ENCODE measurements at regions not wholly inside any gene's neighbourhood (a gene's known extent, or its start where the extent isn't known, plus 50 kb on each side); places are given as distances from the start of the nearest gene placed in this dataset.

DNA sequence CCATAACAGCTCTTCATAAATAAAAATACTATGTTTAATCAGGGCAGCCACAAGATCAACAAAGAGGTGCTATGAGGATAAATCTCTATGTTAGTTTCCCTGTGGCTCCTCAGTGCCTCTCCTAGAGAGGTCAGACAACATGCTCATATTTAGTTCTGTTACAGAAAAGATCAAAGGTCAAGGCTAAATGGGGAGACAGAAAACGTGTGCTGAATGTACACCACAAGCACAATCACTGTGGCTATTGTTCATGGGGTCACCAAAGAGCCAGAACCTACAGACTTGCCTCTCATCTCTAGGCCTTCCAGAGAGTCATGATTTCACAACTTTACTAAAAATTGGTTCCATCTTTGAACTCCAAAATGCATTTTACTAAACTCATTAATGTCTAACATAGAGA is 409.8 kb downstream of the HACE1 start:
- TF ChIP-seq, protein P1, sequence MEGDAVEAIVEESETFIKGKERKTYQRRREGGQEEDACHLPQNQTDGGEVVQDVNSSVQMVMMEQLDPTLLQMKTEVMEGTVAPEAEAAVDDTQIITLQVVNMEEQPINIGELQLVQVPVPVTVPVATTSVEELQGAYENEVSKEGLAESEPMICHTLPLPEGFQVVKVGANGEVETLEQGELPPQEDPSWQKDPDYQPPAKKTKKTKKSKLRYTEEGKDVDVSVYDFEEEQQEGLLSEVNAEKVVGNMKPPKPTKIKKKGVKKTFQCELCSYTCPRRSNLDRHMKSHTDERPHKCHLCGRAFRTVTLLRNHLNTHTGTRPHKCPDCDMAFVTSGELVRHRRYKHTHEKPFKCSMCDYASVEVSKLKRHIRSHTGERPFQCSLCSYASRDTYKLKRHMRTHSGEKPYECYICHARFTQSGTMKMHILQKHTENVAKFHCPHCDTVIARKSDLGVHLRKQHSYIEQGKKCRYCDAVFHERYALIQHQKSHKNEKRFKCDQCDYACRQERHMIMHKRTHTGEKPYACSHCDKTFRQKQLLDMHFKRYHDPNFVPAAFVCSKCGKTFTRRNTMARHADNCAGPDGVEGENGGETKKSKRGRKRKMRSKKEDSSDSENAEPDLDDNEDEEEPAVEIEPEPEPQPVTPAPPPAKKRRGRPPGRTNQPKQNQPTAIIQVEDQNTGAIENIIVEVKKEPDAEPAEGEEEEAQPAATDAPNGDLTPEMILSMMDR (IDR thresholded peaks at IDR 0.05), result no peak
- TF ChIP-seq EP300 (IDR thresholded peaks at IDR 0.05; ENCODE audit: low read depth), result no peak
